ENCODE measurements at regions not wholly inside any gene's neighbourhood (a gene's known extent, or its start where the extent isn't known, plus 50 kb on each side); places are given as distances from the start of the nearest gene placed in this dataset.

DNA sequence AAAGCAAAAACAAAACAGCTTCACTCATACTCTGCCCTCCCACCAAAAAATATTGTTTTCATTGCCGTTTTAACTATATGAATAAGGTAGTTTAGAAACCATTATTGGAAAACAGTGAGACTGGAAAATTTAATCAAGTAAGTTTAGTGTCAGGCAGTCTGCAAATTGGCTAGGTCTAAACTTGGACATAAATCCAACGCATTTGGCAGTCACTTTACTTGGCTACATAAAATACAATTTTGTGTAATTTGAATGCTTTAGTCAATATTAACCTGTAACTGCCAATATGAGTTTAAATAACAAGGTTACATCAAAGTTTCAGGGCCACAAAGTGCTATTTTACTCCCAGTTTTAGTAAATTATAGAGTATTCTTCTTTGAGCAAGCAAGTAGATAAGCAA, 202.3 kb upstream of the SLC38A2 start:
- Histone ChIP-seq H3K27ac (ENCODE audit: low read length) (no peak overlapping the region), H2AFZ (ENCODE audit: low read depth, low read length) (no peak overlapping the region), H3K4me3 (ENCODE audit: low read length) (no peak overlapping the region), H3K4me2 (ENCODE audit: low read length) (no peak overlapping the region), H3K9ac (ENCODE audit: low read length) (no peak overlapping the region), H3K79me2 (replicated peaks; ENCODE audit: insufficient read depth, low read length) (no peaks in the 10 kb centered on the region), H4K20me1 (ENCODE audit: insufficient read depth) (no peaks in the 10 kb centered on the region), H3K36me3 (ENCODE audit: insufficient read depth, low read length) (no peaks in the 10 kb centered on the region), H3K9me3 (ENCODE audit: low read length) (no peaks in the 10 kb centered on the region), H3K9me2 (ENCODE audit: insufficient read depth, low read length) (no peaks in the 10 kb centered on the region), H3K27me3 (ENCODE audit: insufficient read depth, low read depth, low read length) (no peaks in the 10 kb centered on the region), H3F3A (ENCODE audit: insufficient read depth, low read length, poor library complexity, severe bottlenecking) (no peaks in the 10 kb centered on the region)
- no peak for TF ChIP-seq REST (IDR thresholded peaks at IDR 0.05; ENCODE audit: borderline replicate concordance)
- TF ChIP-seq MXI1 (conservative IDR thresholded peaks at IDR 0.05; ENCODE audit: poor library complexity, severe bottlenecking), result no peak
- TF ChIP-seq EP300 (conservative IDR thresholded peaks at IDR 0.05; ENCODE audit: poor library complexity, severe bottlenecking), result no peak
- TF ChIP-seq POLR2AphosphoS5 (IDR thresholded peaks at IDR 0.05), result no peak
- TF ChIP-seq, protein P1, sequence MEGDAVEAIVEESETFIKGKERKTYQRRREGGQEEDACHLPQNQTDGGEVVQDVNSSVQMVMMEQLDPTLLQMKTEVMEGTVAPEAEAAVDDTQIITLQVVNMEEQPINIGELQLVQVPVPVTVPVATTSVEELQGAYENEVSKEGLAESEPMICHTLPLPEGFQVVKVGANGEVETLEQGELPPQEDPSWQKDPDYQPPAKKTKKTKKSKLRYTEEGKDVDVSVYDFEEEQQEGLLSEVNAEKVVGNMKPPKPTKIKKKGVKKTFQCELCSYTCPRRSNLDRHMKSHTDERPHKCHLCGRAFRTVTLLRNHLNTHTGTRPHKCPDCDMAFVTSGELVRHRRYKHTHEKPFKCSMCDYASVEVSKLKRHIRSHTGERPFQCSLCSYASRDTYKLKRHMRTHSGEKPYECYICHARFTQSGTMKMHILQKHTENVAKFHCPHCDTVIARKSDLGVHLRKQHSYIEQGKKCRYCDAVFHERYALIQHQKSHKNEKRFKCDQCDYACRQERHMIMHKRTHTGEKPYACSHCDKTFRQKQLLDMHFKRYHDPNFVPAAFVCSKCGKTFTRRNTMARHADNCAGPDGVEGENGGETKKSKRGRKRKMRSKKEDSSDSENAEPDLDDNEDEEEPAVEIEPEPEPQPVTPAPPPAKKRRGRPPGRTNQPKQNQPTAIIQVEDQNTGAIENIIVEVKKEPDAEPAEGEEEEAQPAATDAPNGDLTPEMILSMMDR (IDR thresholded peaks at IDR 0.05; ENCODE audit: poor library complexity, severe bottlenecking), result no peak
- no peak for TF ChIP-seq TAF1 (IDR thresholded peaks at IDR 0.05; ENCODE audit: low read depth)
- no peak for TF ChIP-seq RAD21 (conservative IDR thresholded peaks at IDR 0.05)
- TF ChIP-seq SMC3 (conservative IDR thresholded peaks at IDR 0.05; ENCODE audit: poor library complexity), result no peak
- no peak for TF ChIP-seq EZH2 (IDR thresholded peaks at IDR 0.05; ENCODE audit: borderline replicate concordance, insufficient read depth, low read length, poor library complexity, severe bottlenecking)

GRCh38 chr12:46573347-46573658, 200.7 kb upstream of the SLC38A2 start:
- H3K9ac ChIP-seq (ENCODE audit: low read length), result no peak overlapping the region
- H3K79me2 ChIP-seq (replicated peaks; ENCODE audit: insufficient read depth, low read length), result no peaks in the 10 kb centered on the region
- no peaks in the 10 kb centered on the region for H3K9me3 ChIP-seq (ENCODE audit: low read length)
- H3K36me3 ChIP-seq (ENCODE audit: insufficient read depth, low read length), result no peaks in the 10 kb centered on the region
- no peaks in the 10 kb centered on the region for H3K27me3 ChIP-seq (ENCODE audit: insufficient read depth, low read depth, low read length)
- H3K27ac ChIP-seq (ENCODE audit: low read length), result no peak overlapping the region
- no peak overlapping the region for H3K4me3 ChIP-seq (ENCODE audit: low read length)
- H3K4me2 ChIP-seq (ENCODE audit: low read length), result no peak overlapping the region
- H4K20me1 ChIP-seq (ENCODE audit: insufficient read depth), result no peaks in the 10 kb centered on the region
- H3F3A ChIP-seq (ENCODE audit: insufficient read depth, low read length, poor library complexity, severe bottlenecking), result no peaks in the 10 kb centered on the region
- no peak for TF ChIP-seq TAF1 (IDR thresholded peaks at IDR 0.05; ENCODE audit: low read depth)
- TF ChIP-seq POLR2AphosphoS5 (IDR thresholded peaks at IDR 0.05), result no peak
- TF ChIP-seq, protein P1 (IDR thresholded peaks at IDR 0.05; ENCODE audit: poor library complexity, severe bottlenecking), result no peak
- no peak for TF ChIP-seq MXI1 (conservative IDR thresholded peaks at IDR 0.05; ENCODE audit: poor library complexity, severe bottlenecking)
- no peak for TF ChIP-seq RAD21 (conservative IDR thresholded peaks at IDR 0.05)
- no peak for TF ChIP-seq REST (IDR thresholded peaks at IDR 0.05; ENCODE audit: borderline replicate concordance)
- TF ChIP-seq EZH2 (IDR thresholded peaks at IDR 0.05; ENCODE audit: borderline replicate concordance, insufficient read depth, low read length, poor library complexity, severe bottlenecking), result no peak
- no peak for TF ChIP-seq EP300 (conservative IDR thresholded peaks at IDR 0.05; ENCODE audit: poor library complexity, severe bottlenecking)
- TF ChIP-seq SMC3 (conservative IDR thresholded peaks at IDR 0.05; ENCODE audit: poor library complexity), result no peak
- no peaks in the 10 kb centered on the region for H3K9me2 ChIP-seq (ENCODE audit: insufficient read depth, low read length)
- no peak overlapping the region for H2AFZ ChIP-seq (ENCODE audit: low read depth, low read length)
